HCT116 (cell line): ENCODE measurements at regions not wholly inside any gene's neighbourhood (a gene's known extent, or its start where the extent isn't known, plus 50 kb on each side); places are given as distances from the start of the nearest gene placed in this dataset.

Experiments
- ATAC-seq: fragments of 200-7000 bp; cut with Tn5 transposase; 2 replicates; pipeline ENCODE4 v1.9.1; 2020; ENCODE audit warnings: mild to moderate bottlenecking, moderate library complexity
- BruUV-seq: library from RNA; stranded (reverse); fragments of 400-500 nt; replicated peaks from 2 replicates; lab custom pipeline; 2021; lab: Mats Ljungman, UMichigan
- CTCF ChIA-PET: fragments of 300-600 bp; sonication (Branson Sonifier 250); formaldehyde crosslinking; loops from one replicate; lab custom pipeline; 2021; ENCODE audit warnings: antibody characterized with exemption; lab: Charles Lee
- POLR2A ChIA-PET: fragments of 300-600, 350-600 bp; sonication (Branson Sonifier 250); formaldehyde crosslinking; loops from one replicate; lab custom pipeline; 2021; ENCODE audit warnings: antibody characterized with exemption; lab: Charles Lee
- RAD21 ChIA-PET, 2 experiments: fragments of 300-600 bp; sonication (Branson Sonifier 250); formaldehyde crosslinking; loops; one replicate each; lab custom pipeline; 2023; ENCODE audit warnings: low total read pairs in 2 of 2; ENCODE audit not compliant: uncharacterized antibody in 2 of 2, unreplicated experiment in 2 of 2, low non-redundant PET in 1 of 2; lab: Charles Lee
- DNase-seq: peaks from one replicate; pipeline ENCODE4 v3.0.0-alpha.2; 2010; ENCODE audit warnings: low read depth, low spot score
- H2AFZ ChIP-seq: fragments of 200-600 bp; shearing (Covaris generic), sonication (generic); 2 replicates; pipeline ENCODE4 v1.6.1; 2017; ENCODE audit warnings: low read depth, mixed run types, mixed read lengths, antibody characterized with exemption, low read length; ENCODE audit not compliant: poor library complexity, severe bottlenecking
- H3K27ac ChIP-seq: 2 replicates; pipeline ENCODE4 v1.5.1; 2012; ENCODE audit warnings: low read depth, low read length
- H3K27me3 ChIP-seq: fragments of 200-600 bp; sonication (generic); 2 replicates; pipeline ENCODE4 v1.6.1; 2016; ENCODE audit warnings: mixed run types, low read length, mixed read lengths; ENCODE audit not compliant: insufficient read depth
- H3K36me3 ChIP-seq, 2 experiments: fragments of 200-500 bp in 1 of 2; fragments of 200-600 bp in 1 of 2; sonication (Bioruptor generic) in 1 of 2; sonication (generic) in 1 of 2; 2 replicates each; pipeline versions ENCODE4 v1.5.1 to v1.6.1; 2014 to 2016; ENCODE audit warnings: low read length in 2 of 2, inconsistent platforms in 1 of 2, mixed read lengths in 1 of 2, mixed run types in 1 of 2; ENCODE audit not compliant: insufficient read depth in 2 of 2, control insufficient read depth in 1 of 2
- H3K4me1 ChIP-seq, 2 experiments: fragments of 200-600 bp in 1 of 2; sonication (generic) in 1 of 2; 2 replicates each; pipeline versions ENCODE4 v1.5.1 to v1.6.1; 2012 to 2017; ENCODE audit warnings: low read length in 2 of 2, inconsistent platforms in 1 of 2, mild to moderate bottlenecking in 1 of 2, mixed read lengths in 1 of 2, mixed run types in 1 of 2, moderate library complexity in 1 of 2; ENCODE audit not compliant: insufficient read depth in 2 of 2, control insufficient read depth in 1 of 2
- H3K4me2 ChIP-seq: fragments of 200-600 bp; sonication (generic); 2 replicates; pipeline ENCODE4 v1.6.1; 2017; ENCODE audit warnings: mixed run types, low read length, mixed read lengths
- H3K4me3 ChIP-seq, 2 experiments: fragments of 200-600 bp in 1 of 2; sonication (generic) in 1 of 2; replicated peaks in 1 of 2; 2 replicates each; pipeline ENCODE4 v1.5.1; 2011 to 2016; ENCODE audit warnings: low read length in 2 of 2, control low read depth in 1 of 2, low read depth in 1 of 2, mild to moderate bottlenecking in 1 of 2, mixed read lengths in 1 of 2, mixed run types in 1 of 2
- H3K79me2 ChIP-seq: fragments of 200-600 bp; sonication (generic); 2 replicates; pipeline ENCODE4 v1.6.1; 2017; ENCODE audit warnings: mild to moderate bottlenecking, mixed run types, low read length, moderate library complexity, mixed read lengths; ENCODE audit not compliant: insufficient read depth
- H3K9ac ChIP-seq: fragments of 200-600 bp; sonication (generic); 2 replicates; pipeline ENCODE4 v1.6.1; 2016; ENCODE audit warnings: low read length, mixed read lengths
- H3K9me2 ChIP-seq: fragments of 200-600 bp; sonication (generic), shearing (Covaris generic); 2 replicates; pipeline ENCODE4 v1.6.1; 2017; ENCODE audit warnings: mixed run types, mild to moderate bottlenecking, moderate library complexity; ENCODE audit not compliant: insufficient read depth
- H3K9me3 ChIP-seq, 2 experiments: fragments of 200-500 bp in 1 of 2; fragments of 200-600 bp in 1 of 2; sonication (Bioruptor generic) in 1 of 2; sonication (generic) in 1 of 2; 2 replicates each; pipeline ENCODE4 v1.6.1; 2014 to 2017; ENCODE audit warnings: low read length in 2 of 2, mixed read lengths in 2 of 2, inconsistent platforms in 1 of 2, low read depth in 1 of 2, mild to moderate bottlenecking in 1 of 2, mixed run types in 1 of 2, moderate library complexity in 1 of 2; ENCODE audit not compliant: control insufficient read depth in 1 of 2, insufficient read depth in 1 of 2
- H4K20me1 ChIP-seq: fragments of 200-600 bp; sonication (generic), shearing (Covaris generic); 2 replicates; pipeline ENCODE4 v1.6.1; 2017; ENCODE audit warnings: mixed run types, mild to moderate bottlenecking, moderate library complexity; ENCODE audit not compliant: insufficient read depth
- CEBPB ChIP-seq: IDR thresholded peaks from 2 replicates; pipeline ENCODE4 v1.6.1; 2012; ENCODE audit warnings: low read depth
- EGR1 ChIP-seq: IDR thresholded peaks from 2 replicates; pipeline ENCODE4 v1.6.1; 2012; ENCODE audit warnings: low read depth
- ELF1 ChIP-seq: IDR thresholded peaks from 2 replicates; pipeline ENCODE4 v1.6.1; 2012; ENCODE audit warnings: low read depth, borderline replicate concordance
- EZH2 ChIP-seq: fragments of 200-600 bp; sonication (generic); IDR thresholded peaks from 2 replicates; pipeline ENCODE4 v1.6.1; 2017; ENCODE audit warnings: antibody characterized with exemption, mixed run types
- JUND ChIP-seq: IDR thresholded peaks from 2 replicates; pipeline ENCODE4 v1.6.1; 2012
- MAX ChIP-seq: IDR thresholded peaks from 2 replicates; pipeline ENCODE4 v1.6.1; 2012
- SRF ChIP-seq: IDR thresholded peaks from 2 replicates; pipeline ENCODE4 v1.6.1; 2012; ENCODE audit warnings: low read depth
- YY1 ChIP-seq: IDR thresholded peaks from 2 replicates; pipeline ENCODE4 v1.6.1; 2011; ENCODE audit warnings: low read length, low read depth, moderate library complexity, mild to moderate bottlenecking; ENCODE audit not compliant: insufficient replicate concordance; ENCODE audit errors: extremely low read depth
- ZFX ChIP-seq: fragments of 450-650 bp; IDR thresholded peaks from 2 replicates; pipeline ENCODE4 v1.6.1; 2017
- ZNF274 ChIP-seq: fragments of 200-500 bp; sonication (Bioruptor generic); IDR thresholded peaks from 2 replicates; pipeline ENCODE4 v1.6.1; 2014; ENCODE audit warnings: mild to moderate bottlenecking, low read depth, low read length, inconsistent platforms
- intact Hi-C: fragments of 100-400 bp; cut with micrococcal nuclease; formaldehyde crosslinking; loops from 2 replicates; pipeline ENCODE4 v1.10.0; 2022

GRCh38 chr21:16075649-16076282 lies 346.0 kb downstream of the USP25 start:
- no peaks in the 10 kb centered on the region for H3K79me2 ChIP-seq
- no peak for TF ChIP-seq MAX
- no peak for TF ChIP-seq ZFX
- no peak for TF ChIP-seq YY1
- no peak for TF ChIP-seq ELF1
- no peak for TF ChIP-seq CEBPB
- no peaks in the 10 kb centered on the region for H3K4me1 ChIP-seq
- H3K9me3 ChIP-seq: peaks cover 0 to 8% of the 10 kb centered on the region in 2 experiments; a peak in 1 of 4 replicates
- intact Hi-C loops: no loop called here
- H3K9me2 ChIP-seq: no peaks in the 10 kb centered on the region
- H3K4me2 ChIP-seq: no peak overlapping the region
- H3K4me3 ChIP-seq: no peak overlapping the region
- ChIA-PET POLR2A (no interaction called here), CTCF (no interaction called here), RAD21 (no interaction called here)
- H3K27ac ChIP-seq: no peak overlapping the region
- no TSS peak for BruUV-seq
- H3K27me3 ChIP-seq: no peaks in the 10 kb centered on the region
- H3K36me3 ChIP-seq: no peaks in the 10 kb centered on the region
- H2AFZ ChIP-seq: no peak overlapping the region
- H4K20me1 ChIP-seq: no peaks in the 10 kb centered on the region
- ATAC-seq (no peak), DNase-seq (no peak)
- no peak overlapping the region for H3K9ac ChIP-seq

GRCh38 chr21:16076465-16076864 lies 346.7 kb downstream of the USP25 start:
- ChIA-PET CTCF (no interaction called here), RAD21 (no interaction called here), POLR2A (no interaction called here)
- TF ChIP-seq EGR1 (no peak), SRF (no peak), JUND (no peak), EZH2 (no peak), ZNF274 (no peak)
- Histone ChIP-seq H3K36me3 (no peaks in the 10 kb centered on the region), H3K79me2 (no peaks in the 10 kb centered on the region), H3K4me1 (no peaks in the 10 kb centered on the region), H3K9me3 (peaks cover 0 to 8% of the 10 kb centered on the region in 2 experiments; a peak in 1 of 4 replicates), H3K9ac (no peak overlapping the region), H4K20me1 (no peaks in the 10 kb centered on the region), H3K4me2 (no peak overlapping the region), H3K4me3 (no peak overlapping the region), H3K27ac (no peak overlapping the region), H3K27me3 (no peaks in the 10 kb centered on the region), H2AFZ (no peak overlapping the region), H3K9me2 (no peaks in the 10 kb centered on the region)
- no TSS peak for BruUV-seq
- ATAC-seq (no peak), DNase-seq (no peak)
- intact Hi-C loops: no loop called here
